H9 (cell line): ENCODE measurements at regions not wholly inside any gene's neighbourhood (a gene's known extent, or its start where the extent isn't known, plus 50 kb on each side); places are given as distances from the start of the nearest gene placed in this dataset.

ENCODE experiments used
- DNase-seq: peaks from one replicate; pipeline ENCODE4 v3.0.0-alpha.2; 2017
- H2AFZ ChIP-seq: one replicate; pipeline ENCODE4 v1.6.1; 2013; ENCODE audit warnings: mild to moderate bottlenecking, low read length, control low read depth, moderate library complexity
- H2AK5ac ChIP-seq: 2 replicates; pipeline ENCODE4 v1.6.1; 2013; ENCODE audit warnings: low read length, control low read depth, mixed read lengths; ENCODE audit not compliant: insufficient read length
- H2BK120ac ChIP-seq: one replicate; pipeline ENCODE4 v1.6.1; 2013; ENCODE audit warnings: low read depth, mild to moderate bottlenecking, low read length, control low read depth, inconsistent platforms; ENCODE audit not compliant: poor library complexity, severe bottlenecking
- H2BK12ac ChIP-seq: 2 replicates; pipeline ENCODE4 v1.6.1; 2013; ENCODE audit warnings: low read length, control low read depth, mixed read lengths, low read depth; ENCODE audit not compliant: insufficient read length
- H2BK15ac ChIP-seq: 2 replicates; pipeline ENCODE4 v1.6.1; 2013; ENCODE audit warnings: low read depth, low read length, control low read depth
- H2BK20ac ChIP-seq: one replicate; pipeline ENCODE4 v1.6.1; 2013; ENCODE audit warnings: low read depth, mild to moderate bottlenecking, low read length, control low read depth, inconsistent platforms; ENCODE audit not compliant: poor library complexity, severe bottlenecking
- H2BK5ac ChIP-seq: 2 replicates; pipeline ENCODE4 v1.6.1; 2013; ENCODE audit warnings: low read length, control low read depth, mixed read lengths; ENCODE audit not compliant: insufficient read length
- H3K14ac ChIP-seq: 2 replicates; pipeline ENCODE4 v1.6.1; 2013; ENCODE audit warnings: low read length, control low read depth; ENCODE audit not compliant: insufficient read depth
- H3K18ac ChIP-seq: 2 replicates; pipeline ENCODE4 v1.6.1; 2013; ENCODE audit warnings: low read depth, mild to moderate bottlenecking, mixed read lengths, low read length, control low read depth; ENCODE audit not compliant: insufficient read length
- H3K23ac ChIP-seq: 2 replicates; pipeline ENCODE4 v1.6.1; 2013; ENCODE audit warnings: low read length, control low read depth, mixed read lengths, low read depth; ENCODE audit not compliant: insufficient read length
- H3K23me2 ChIP-seq: 2 replicates; pipeline ENCODE4 v1.6.1; 2013; ENCODE audit warnings: low read depth, mild to moderate bottlenecking, mixed read lengths, low read length, control low read depth; ENCODE audit not compliant: insufficient read length, poor library complexity, severe bottlenecking
- H3K27ac ChIP-seq: 2 replicates; pipeline ENCODE4 v1.5.1; 2013; ENCODE audit warnings: low read length, control low read depth, mixed read lengths, low read depth; ENCODE audit not compliant: insufficient read length
- H3K27me3 ChIP-seq: 2 replicates; pipeline ENCODE4 v1.6.1; 2013; ENCODE audit warnings: low read length, control low read depth, inconsistent platforms; ENCODE audit not compliant: insufficient read depth
- H3K4ac ChIP-seq: 2 replicates; pipeline ENCODE4 v1.6.1; 2013; ENCODE audit warnings: low read depth, mild to moderate bottlenecking, control low read depth, inconsistent platforms, low read length, moderate library complexity
- H3K4me1 ChIP-seq: 2 replicates; pipeline ENCODE4 v1.6.1; 2013; ENCODE audit warnings: low read length, control low read depth, inconsistent platforms; ENCODE audit not compliant: insufficient read depth
- H3K4me2 ChIP-seq: 2 replicates; pipeline ENCODE4 v1.6.1; 2013; ENCODE audit warnings: low read length, control low read depth, mixed read lengths; ENCODE audit not compliant: insufficient read length, insufficient read depth
- H3K56ac ChIP-seq: 2 replicates; pipeline ENCODE4 v1.6.1; 2013; ENCODE audit warnings: low read depth, mild to moderate bottlenecking, mixed read lengths, low read length, control low read depth; ENCODE audit not compliant: insufficient read length
- H3K79me1 ChIP-seq: 2 replicates; pipeline ENCODE4 v1.6.1; 2013; ENCODE audit warnings: low read depth, mild to moderate bottlenecking, moderate library complexity, low read length, control low read depth, inconsistent platforms; ENCODE audit not compliant: insufficient read depth, poor library complexity, severe bottlenecking
- H3K79me2 ChIP-seq: 2 replicates; pipeline ENCODE4 v1.6.1; 2013; ENCODE audit warnings: low read length, control low read depth, inconsistent platforms; ENCODE audit not compliant: insufficient read depth
- H3K9ac ChIP-seq: 2 replicates; pipeline ENCODE4 v1.6.1; 2013; ENCODE audit warnings: low read length, control low read depth, mixed read lengths; ENCODE audit not compliant: insufficient read length; ENCODE audit errors: extremely low read depth
- H3K9me3 ChIP-seq: one replicate; pipeline ENCODE4 v1.6.1; 2013; ENCODE audit warnings: low read depth, low read length, inconsistent platforms; ENCODE audit not compliant: control insufficient read depth
- H3T11ph ChIP-seq: one replicate; pipeline ENCODE4 v1.6.1; 2013; ENCODE audit warnings: mild to moderate bottlenecking, low read length, control low read depth, inconsistent platforms
- H4K20me1 ChIP-seq: one replicate; pipeline ENCODE4 v1.6.1; 2013; ENCODE audit not compliant: control insufficient read depth, insufficient read length, insufficient read depth
- H4K5ac ChIP-seq: 2 replicates; pipeline ENCODE4 v1.6.1; 2013; ENCODE audit warnings: low read depth, mild to moderate bottlenecking, mixed read lengths, low read length, control low read depth; ENCODE audit not compliant: insufficient read length
- H4K8ac ChIP-seq: replicated peaks from 2 replicates; pipeline ENCODE4 v1.6.1; 2013; ENCODE audit warnings: low read length, control low read depth, mixed read lengths, low read depth; ENCODE audit not compliant: insufficient read length
- H4K91ac ChIP-seq: 2 replicates; pipeline ENCODE4 v1.6.1; 2013; ENCODE audit warnings: low read depth, mild to moderate bottlenecking, moderate library complexity, mixed read lengths, low read length, control low read depth; ENCODE audit not compliant: insufficient read length
- H3K27ac Mint-ChIP-seq, 3 experiments: 2 replicates in 2 of 3; 3 replicates in 1 of 3; pipeline ENCODE4 v1.8.0; 2020 to 2021; ENCODE audit warnings: mixed read lengths in 3 of 3, mild to moderate bottlenecking in 1 of 3, moderate library complexity in 1 of 3
- H3K27me3 Mint-ChIP-seq: 2 replicates; pipeline ENCODE4 v1.8.0; 2021; ENCODE audit warnings: low read depth, mild to moderate bottlenecking, moderate library complexity, mixed read lengths
- H3K36me3 Mint-ChIP-seq, 3 experiments: 2 replicates in 2 of 3; 3 replicates in 1 of 3; pipeline ENCODE4 v1.8.0; 2020 to 2021; ENCODE audit warnings: low read depth in 3 of 3, mixed read lengths in 3 of 3; ENCODE audit not compliant: insufficient read depth in 1 of 3
- H3K4me1 Mint-ChIP-seq, 2 experiments: 2 replicates each; pipeline ENCODE4 v1.8.0; 2020; ENCODE audit warnings: mixed read lengths in 2 of 2
- H3K4me3 Mint-ChIP-seq, 2 experiments: 2 replicates in 1 of 2; 3 replicates in 1 of 2; pipeline ENCODE4 v1.8.0; 2020 to 2021; ENCODE audit warnings: mild to moderate bottlenecking in 2 of 2, mixed read lengths in 2 of 2, moderate library complexity in 1 of 2
- H3K9me3 Mint-ChIP-seq, 2 experiments: 2 replicates in 1 of 2; 3 replicates in 1 of 2; pipeline ENCODE4 v1.8.0; 2020; ENCODE audit warnings: mild to moderate bottlenecking in 2 of 2, mixed read lengths in 2 of 2, moderate library complexity in 1 of 2
- CTCF ChIP-seq: fragments of 200-600 bp; sonication (generic); conservative IDR thresholded peaks from 3 replicates; pipeline ENCODE4 v1.8.0; 2021; ENCODE audit warnings: antibody characterized with exemption, mild to moderate bottlenecking

GRCh38 chr1:209015092-209015491 lies 568.4 kb upstream of the CAMK1G start:
- no peak overlapping the region for H3K4me3 Mint-ChIP-seq
- no peaks in the 10 kb centered on the region for H3K23me2 ChIP-seq
- H3K9me3 ChIP-seq, result peaks cover 4% of the 10 kb centered on the region
- H3K27ac ChIP-seq, result no peak overlapping the region
- no peaks in the 10 kb centered on the region for H3K27me3 ChIP-seq
- no peak overlapping the region for H2BK15ac ChIP-seq
- H4K8ac ChIP-seq, result no peak overlapping the region
- no peak overlapping the region for H3T11ph ChIP-seq
- H3K18ac ChIP-seq, result no peak overlapping the region
- H3K79me1 ChIP-seq, result no peaks in the 10 kb centered on the region
- no peaks in the 10 kb centered on the region; a peak in 2 of 4 replicates for H3K4me1 Mint-ChIP-seq
- no peak overlapping the region for H3K23ac ChIP-seq
- H3K79me2 ChIP-seq, result no peaks in the 10 kb centered on the region
- no peak for DNase-seq
- no peak overlapping the region for H4K91ac ChIP-seq
- no peak overlapping the region for H2BK20ac ChIP-seq
- no peak overlapping the region for H2AFZ ChIP-seq
- TF ChIP-seq CTCF, result no peak
- no peak overlapping the region for H2AK5ac ChIP-seq
- H2BK120ac ChIP-seq, result no peak overlapping the region
- no peaks in the 10 kb centered on the region for H4K20me1 ChIP-seq
- peaks cover 23 to 29% of the 10 kb centered on the region in 2 experiments for H3K9me3 Mint-ChIP-seq
- no peaks in the 10 kb centered on the region for H3K27me3 Mint-ChIP-seq
- no peak overlapping the region for H2BK5ac ChIP-seq
- no peak overlapping the region for H3K56ac ChIP-seq
- H3K27ac Mint-ChIP-seq, result no peak overlapping the region
- no peak overlapping the region for H3K4me2 ChIP-seq
- H3K36me3 Mint-ChIP-seq, result peaks cover 7 to 25% (median 10%) of the 10 kb centered on the region in 3 experiments
- H3K4me1 ChIP-seq, result no peaks in the 10 kb centered on the region
- no peak overlapping the region for H3K4ac ChIP-seq
- H3K14ac ChIP-seq, result no peak overlapping the region
- no peak overlapping the region for H3K9ac ChIP-seq
- H2BK12ac ChIP-seq, result no peak overlapping the region
- no peak overlapping the region for H4K5ac ChIP-seq
